Sigmoid colon (tissue), 4 donors: ENCODE measurements at regions not wholly inside any gene's neighbourhood (a gene's known extent, or its start where the extent isn't known, plus 50 kb on each side); places are given as distances from the start of the nearest gene placed in this dataset.

Source experiments
- EP300 ChIP-seq, 4 donors: sonication (generic); formaldehyde crosslinking; IDR thresholded peaks; one replicate each; pipeline ENCODE4 v1.6.1; 2017; ENCODE audit warnings: antibody characterized with exemption in 4 of 4
- POLR2A ChIP-seq, 2 donors: fragments of 450-650 bp; IDR thresholded peaks; one replicate each; pipeline ENCODE4 v1.6.1; 2016; ENCODE audit warnings: antibody characterized with exemption in 2 of 2, mild to moderate bottlenecking in 2 of 2, moderate library complexity in 2 of 2
- POLR2AphosphoS5 ChIP-seq, 4 donors: sonication (generic); formaldehyde crosslinking; IDR thresholded peaks; one replicate each; pipeline ENCODE4 v1.6.1; 2017; ENCODE audit warnings: antibody characterized with exemption in 4 of 4
- TF ChIP-seq, protein P1 (sequence below), 4 experiments: fragments of 450-650 bp in 3 of 4; fragments of 200-600 bp in 1 of 4; IDR thresholded peaks; one replicate each; pipeline ENCODE4 v1.5.1; 2016 to 2019; ENCODE audit warnings: antibody characterized with exemption in 4 of 4, mild to moderate bottlenecking in 3 of 4, moderate library complexity in 2 of 4

DNA sequence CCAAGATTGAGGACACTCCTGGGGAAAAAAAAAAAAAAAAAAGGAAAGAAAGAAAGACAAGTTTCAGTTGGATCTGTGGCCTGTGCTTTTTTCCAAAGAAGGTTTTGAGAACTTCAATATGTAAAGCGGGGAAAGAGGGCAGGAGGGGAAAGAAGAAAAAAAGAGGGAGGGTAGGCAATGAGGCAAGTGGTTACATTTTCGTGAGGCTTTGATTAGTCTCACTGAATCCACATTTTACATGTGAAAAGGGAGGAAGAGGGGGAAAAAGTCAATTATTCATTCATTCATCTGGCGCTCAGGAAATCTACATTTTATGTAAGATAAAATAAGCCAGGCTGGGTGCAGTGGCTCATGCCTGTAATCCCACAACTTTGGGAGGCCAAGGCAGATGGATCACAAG lies 315.2 kb upstream of the PAPPA start:
- TF ChIP-seq, protein P1, sequence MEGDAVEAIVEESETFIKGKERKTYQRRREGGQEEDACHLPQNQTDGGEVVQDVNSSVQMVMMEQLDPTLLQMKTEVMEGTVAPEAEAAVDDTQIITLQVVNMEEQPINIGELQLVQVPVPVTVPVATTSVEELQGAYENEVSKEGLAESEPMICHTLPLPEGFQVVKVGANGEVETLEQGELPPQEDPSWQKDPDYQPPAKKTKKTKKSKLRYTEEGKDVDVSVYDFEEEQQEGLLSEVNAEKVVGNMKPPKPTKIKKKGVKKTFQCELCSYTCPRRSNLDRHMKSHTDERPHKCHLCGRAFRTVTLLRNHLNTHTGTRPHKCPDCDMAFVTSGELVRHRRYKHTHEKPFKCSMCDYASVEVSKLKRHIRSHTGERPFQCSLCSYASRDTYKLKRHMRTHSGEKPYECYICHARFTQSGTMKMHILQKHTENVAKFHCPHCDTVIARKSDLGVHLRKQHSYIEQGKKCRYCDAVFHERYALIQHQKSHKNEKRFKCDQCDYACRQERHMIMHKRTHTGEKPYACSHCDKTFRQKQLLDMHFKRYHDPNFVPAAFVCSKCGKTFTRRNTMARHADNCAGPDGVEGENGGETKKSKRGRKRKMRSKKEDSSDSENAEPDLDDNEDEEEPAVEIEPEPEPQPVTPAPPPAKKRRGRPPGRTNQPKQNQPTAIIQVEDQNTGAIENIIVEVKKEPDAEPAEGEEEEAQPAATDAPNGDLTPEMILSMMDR (IDR thresholded peaks at IDR 0.05), result no peak
- no peak for TF ChIP-seq POLR2A (IDR thresholded peaks at IDR 0.05)
- TF ChIP-seq POLR2AphosphoS5 (IDR thresholded peaks at IDR 0.05), result no peak
- no peak for TF ChIP-seq EP300 (IDR thresholded peaks at IDR 0.05)
